ENCODE measurements at regions not wholly inside any gene's neighbourhood (a gene's known extent, or its start where the extent isn't known, plus 50 kb on each side); places are given as distances from the start of the nearest gene placed in this dataset.

DNA sequence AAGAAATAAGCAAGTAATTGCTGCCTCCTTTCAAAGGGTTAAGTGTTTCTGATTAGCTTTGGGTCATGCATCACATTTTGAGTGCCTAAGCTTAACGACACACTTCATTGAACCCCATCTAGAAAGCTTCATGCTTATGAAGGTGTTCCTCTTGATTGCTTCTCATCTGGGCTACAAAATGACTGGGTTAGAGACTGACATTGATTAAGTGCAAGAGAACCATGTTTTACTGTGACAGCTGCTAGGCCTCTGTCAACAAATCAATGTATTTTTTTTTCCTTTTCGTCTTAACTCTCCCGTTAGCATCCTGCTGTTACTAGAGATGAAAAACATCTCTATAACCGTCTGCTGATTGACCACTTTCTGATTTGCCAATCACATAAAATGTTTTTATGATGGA is 725.0 kb downstream of the TLE1 start:
- no peak for DNase-seq

DNA sequence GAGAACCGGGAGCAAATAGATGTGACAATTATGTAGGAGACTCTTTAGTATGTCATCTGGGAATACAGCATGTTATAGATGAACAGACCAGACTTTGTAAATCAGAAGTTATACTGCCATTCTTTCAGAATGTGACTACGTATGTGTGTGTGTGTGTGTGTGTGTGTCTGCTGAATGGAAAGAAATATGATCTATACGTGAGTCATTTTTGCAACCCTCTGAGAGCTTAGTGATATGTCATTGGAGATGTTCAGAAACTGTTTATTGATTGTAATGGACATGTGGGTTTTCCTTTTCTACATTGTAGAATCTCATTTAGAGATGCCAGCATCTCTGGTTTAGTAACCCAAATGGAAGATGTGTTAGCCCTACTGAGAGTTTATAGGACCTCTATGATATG is 731.5 kb downstream of the TLE1 start:
- no peak for DNase-seq

- no peak for DNase-seq
Observed at GRCh38 chr9:80954521-80954920, 734.8 kb downstream of the TLE1 start.

- no peak for DNase-seq
Observed at GRCh38 chr9:80952363-80952922, 736.9 kb downstream of the TLE1 start.

- DNase-seq = no peak
Observed at GRCh38 chr9:80951675-80952074, 737.7 kb downstream of the TLE1 start.

DNA sequence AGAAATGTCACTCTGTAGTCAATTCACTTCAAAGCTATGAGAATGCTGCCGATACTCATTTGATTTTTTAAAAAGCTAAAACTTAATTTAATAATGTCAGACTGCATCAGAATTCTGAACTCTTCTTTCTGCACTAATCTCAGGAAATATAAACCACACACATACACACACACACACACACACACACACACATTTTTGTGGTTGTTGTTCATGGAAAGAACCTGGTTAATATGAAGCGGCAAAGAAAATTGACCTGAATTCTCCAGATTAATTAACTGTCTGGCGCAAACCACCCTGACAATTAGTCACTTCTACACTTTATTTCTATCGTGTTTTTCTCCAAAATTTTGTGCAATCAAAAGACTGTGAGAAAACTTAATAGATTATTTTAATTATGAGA is 740.5 kb downstream of the TLE1 start:
- no peak for DNase-seq

DNA sequence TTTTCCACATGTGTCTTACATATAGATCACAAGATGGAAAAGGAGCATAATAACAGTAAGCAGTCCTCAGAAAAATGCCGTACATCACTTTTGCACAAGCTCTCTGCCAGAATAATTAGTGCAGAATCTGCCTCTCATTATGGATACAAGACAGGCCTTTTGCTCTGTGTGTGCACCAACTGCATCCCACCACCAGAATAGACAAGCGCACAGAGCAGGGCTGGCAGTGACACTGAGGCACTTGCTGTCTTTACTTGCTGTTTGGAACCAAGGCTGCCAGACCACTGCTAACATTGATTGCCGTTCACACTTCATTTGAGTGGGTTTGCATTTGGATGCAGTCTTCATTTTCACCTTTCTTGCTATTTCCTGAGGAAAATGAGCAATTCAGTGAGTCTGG is 741.3 kb downstream of the TLE1 start:
- DNase-seq = no peak

- no peak for DNase-seq
Observed at GRCh38 chr9:80946496-80947170, 742.7 kb downstream of the TLE1 start.

DNA sequence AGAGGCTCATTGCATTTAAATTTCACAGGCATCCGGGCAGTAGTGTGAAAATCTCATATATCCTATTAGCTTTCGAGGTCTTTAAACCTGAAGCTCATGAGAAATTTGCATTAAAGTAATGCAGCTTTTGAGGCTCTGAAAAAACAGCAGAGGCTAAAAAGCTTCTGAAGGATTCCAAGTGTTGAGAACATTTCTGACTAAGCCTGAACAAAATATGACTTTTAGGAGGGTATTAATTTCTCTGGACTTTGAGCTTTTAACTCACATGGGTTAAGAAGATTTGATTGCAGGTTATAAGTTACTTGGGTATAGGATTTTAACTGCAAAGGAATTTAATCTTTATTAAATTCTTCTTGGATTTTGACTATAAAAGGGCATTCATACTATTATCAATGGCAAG is 743.9 kb downstream of the TLE1 start:
- DNase-seq = no peak

- DNase-seq = no peak
Observed at GRCh38 chr9:80937645-80938044, 751.7 kb downstream of the TLE1 start.

- DNase-seq = no peak
Observed at GRCh38 chr9:80934095-80934494, 755.3 kb downstream of the TLE1 start.

- DNase-seq = no peak
Observed at GRCh38 chr9:80932947-80933780, 756.2 kb downstream of the TLE1 start.

DNA sequence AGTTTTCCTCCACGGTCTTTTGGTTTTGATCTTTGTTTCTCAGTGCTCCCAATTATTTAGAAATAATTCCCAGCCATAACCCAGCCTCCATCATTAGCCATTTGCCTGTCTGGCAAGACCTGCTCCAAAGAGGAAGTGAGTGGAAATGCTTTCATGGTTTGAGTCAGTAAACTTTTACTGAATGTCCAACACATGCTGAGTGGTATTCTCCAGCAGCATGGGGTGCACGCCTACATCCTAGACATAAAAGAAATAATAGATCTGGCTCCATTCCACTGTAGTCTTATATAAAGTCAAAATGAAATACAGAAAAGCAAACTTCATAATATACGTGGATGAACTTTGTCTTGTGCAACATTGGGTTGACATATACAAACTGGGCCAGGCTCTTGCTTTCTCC is 757.2 kb downstream of the TLE1 start:
- DNase-seq = no peak

- DNase-seq = no peak
Observed at GRCh38 chr9:80931163-80931562, 758.2 kb downstream of the TLE1 start.

DNA sequence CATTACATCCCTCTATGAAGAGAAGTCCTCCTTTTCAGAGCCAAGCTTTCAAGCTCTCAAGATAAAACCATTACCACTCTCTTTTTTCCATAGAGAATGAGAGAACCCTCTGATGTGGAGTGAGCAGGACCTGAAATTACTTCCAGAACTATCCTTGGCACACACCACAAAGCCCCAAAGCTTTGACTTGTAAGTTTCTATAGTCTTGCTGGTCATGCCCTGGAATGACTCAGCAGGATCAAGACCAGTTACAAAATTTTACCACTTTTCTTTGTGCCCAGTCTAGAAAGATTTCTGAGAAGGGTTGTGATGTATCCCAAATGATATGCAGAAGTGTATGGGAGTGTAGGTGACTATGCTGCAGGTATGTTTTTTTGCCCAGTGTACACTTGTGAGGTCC is 760.6 kb downstream of the TLE1 start:
- no peak for DNase-seq

- DNase-seq = no peak
Observed at GRCh38 chr9:80926611-80927010, 762.7 kb downstream of the TLE1 start.

GRCh38 chr9:80922544-80922943 is 766.8 kb downstream of the TLE1 start:
- peak; percentile 12 to 17 for DNase-seq

DNA sequence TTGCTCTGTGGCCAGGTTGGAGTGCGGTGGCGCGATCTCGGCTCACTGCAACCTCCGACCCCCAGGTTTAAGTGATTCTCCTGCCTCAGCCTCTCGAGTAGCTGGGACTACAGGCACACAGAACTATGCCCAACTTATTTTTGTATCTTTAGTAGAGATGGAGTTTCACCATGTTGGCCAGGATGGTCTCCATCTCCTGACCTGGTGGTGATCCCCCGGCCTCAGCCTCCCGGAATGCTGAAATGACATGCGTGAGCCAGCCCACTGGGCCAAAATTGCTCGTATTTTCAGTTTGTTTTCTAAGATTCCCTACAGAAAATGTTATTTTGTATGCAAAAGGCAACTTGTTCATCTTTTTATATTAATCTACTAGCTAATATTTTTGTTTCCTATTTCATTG is 782.6 kb downstream of the TLE1 start:
- no peak for DNase-seq

GRCh38 chr9:80899208-80899607 is 790.1 kb downstream of the TLE1 start:
- no peak for DNase-seq

GRCh38 chr9:80893190-80893589 is 796.2 kb downstream of the TLE1 start:
- no peak for DNase-seq

DNA sequence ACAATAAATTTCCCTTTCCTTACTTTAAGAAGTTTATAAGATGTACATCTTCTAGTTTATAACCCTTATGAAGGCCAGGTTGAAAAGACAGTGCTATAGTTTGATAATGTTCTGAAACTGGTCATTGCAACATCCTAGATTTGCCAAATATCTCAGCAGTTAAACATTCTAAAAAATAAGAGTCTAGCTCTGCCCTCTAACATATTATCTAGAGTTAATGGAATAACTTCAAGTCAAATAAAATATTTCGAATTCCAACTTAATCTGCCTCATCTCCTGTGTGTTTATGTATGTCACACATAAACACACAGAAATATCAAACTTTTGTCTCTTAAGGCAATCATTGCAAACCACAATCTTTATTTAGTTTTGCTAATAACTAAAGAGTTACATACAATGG is 796.6 kb downstream of the TLE1 start:
- DNase-seq = no peak

DNA sequence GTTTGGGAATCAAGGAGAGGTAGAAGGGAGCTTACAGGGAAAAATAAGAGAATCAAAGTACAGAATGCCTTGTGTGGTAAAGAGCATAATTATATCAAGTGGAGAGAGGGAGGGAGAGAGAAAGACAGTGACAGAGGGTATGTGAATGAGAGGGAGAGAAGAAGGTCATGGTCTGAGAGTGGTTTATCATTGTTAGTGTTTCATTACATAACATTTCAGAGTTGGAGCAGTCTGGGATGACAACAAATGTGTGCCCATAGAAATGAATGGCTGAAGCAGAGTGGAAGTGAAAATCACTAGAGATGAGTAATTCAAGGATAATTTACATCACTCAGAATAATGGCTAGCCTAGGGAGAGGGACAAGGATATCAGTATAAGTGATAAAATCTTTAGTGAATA is 799.2 kb downstream of the TLE1 start:
- DNase-seq = no peak

DNA sequence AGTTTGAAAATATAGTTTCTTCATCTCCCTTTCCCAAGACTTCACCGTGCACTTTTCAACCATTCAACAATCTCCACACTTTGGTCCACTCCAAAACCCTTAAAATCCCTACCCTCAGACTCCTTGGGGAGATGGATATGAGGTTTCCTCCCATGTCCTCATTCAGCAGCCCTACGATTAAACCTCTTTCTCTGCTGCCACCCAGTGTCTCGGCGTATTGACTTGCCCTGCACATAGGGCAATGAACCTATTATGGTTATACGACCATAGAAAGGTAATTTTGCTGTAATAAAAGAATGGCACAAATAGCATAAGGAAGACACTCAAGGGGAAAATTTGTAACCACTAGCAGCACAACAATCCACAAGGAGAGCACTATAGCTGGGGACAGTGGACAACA is 803.5 kb downstream of the TLE1 start:
- DNase-seq = no peak

DNA sequence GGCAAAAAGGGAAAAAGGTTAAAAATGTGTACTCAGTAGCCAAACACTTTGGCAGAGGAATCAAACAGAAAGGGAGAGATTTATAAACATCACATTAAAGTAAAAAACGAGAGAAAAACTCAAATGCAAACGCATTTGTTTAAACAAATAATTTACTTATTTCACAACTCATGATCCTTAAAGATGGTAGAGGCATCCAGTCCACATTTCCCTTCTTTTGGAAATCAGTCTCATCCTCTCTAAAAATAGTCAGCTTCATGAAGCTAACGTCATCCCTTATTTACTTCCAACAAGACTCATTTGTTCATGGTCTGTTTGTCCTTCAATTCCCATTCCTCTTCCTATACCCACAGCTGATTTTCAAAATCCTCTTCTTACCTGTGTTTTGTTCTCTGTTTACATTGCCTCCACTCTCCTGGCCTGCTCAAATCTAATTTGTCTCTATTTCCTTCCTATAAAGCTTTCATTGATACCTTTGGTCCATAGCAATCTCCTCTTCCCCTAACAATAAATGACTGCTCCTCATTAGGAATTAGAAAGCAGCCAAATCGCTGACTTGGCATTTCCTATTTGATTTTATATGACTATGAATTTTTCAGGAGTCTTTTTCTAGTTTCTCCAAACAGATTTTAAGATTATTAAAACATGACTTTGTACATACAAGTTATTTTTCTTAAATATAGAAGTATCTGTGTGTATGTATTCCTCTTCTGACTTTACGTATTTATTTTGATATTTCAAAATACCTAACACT is 805.3 kb downstream of the TLE1 start:
- DNase-seq = no peak

All from Kasumi-1 (cell line).